ENCODE measurements at regions not wholly inside any gene's neighbourhood (a gene's known extent, or its start where the extent isn't known, plus 50 kb on each side); places are given as distances from the start of the nearest gene placed in this dataset.

DNA sequence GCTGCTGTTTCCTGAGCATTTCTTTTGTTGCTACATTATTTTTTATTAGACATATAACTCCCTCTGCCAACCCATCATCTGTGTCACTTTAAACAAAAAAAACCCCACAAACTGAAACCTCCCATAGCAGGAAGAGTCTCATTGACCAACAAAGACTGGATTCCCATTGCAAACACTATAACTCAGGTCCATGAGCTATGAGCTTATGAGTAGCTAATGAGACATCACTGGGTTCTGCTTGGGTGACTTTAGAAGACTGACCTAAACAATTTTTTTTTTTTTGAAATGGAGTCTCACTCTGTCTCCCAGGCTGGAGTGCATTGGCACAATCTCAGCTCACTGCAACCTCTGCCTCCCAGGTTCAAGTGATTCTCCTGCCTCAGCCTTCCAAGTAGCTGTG is 212.8 kb downstream of the LTN1 start:
- TF ChIP-seq, protein P1, sequence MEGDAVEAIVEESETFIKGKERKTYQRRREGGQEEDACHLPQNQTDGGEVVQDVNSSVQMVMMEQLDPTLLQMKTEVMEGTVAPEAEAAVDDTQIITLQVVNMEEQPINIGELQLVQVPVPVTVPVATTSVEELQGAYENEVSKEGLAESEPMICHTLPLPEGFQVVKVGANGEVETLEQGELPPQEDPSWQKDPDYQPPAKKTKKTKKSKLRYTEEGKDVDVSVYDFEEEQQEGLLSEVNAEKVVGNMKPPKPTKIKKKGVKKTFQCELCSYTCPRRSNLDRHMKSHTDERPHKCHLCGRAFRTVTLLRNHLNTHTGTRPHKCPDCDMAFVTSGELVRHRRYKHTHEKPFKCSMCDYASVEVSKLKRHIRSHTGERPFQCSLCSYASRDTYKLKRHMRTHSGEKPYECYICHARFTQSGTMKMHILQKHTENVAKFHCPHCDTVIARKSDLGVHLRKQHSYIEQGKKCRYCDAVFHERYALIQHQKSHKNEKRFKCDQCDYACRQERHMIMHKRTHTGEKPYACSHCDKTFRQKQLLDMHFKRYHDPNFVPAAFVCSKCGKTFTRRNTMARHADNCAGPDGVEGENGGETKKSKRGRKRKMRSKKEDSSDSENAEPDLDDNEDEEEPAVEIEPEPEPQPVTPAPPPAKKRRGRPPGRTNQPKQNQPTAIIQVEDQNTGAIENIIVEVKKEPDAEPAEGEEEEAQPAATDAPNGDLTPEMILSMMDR (IDR thresholded peaks at IDR 0.05) = no peak
- no peak for TF ChIP-seq POLR2A (IDR thresholded peaks at IDR 0.05)

All from vagina (tissue), 2 donors.